SW 1271 (cell line): ENCODE measurements at regions not wholly inside any gene's neighbourhood (a gene's known extent, or its start where the extent isn't known, plus 50 kb on each side); places are given as distances from the start of the nearest gene placed in this dataset.

ENCODE experiments used
- DNase-seq, 2 experiments: peaks; one replicate each; lab custom pipeline; 2025; lab: John Stamatoyannopoulos, UW

GRCh38 chr9:88034964-88035363 is 60.6 kb upstream of the CDK20 start:
- DNase-seq, result no peak

- no peak for DNase-seq
These were observed 59.0 kb upstream of the CDK20 start for GRCh38 chr9:88033359-88033702.

- no peak for DNase-seq
These were observed 54.0 kb upstream of the CDK20 start for GRCh38 chr9:88028338-88028737.

- no peak for DNase-seq
These were observed 51.8 kb upstream of the CDK20 start for GRCh38 chr9:88026118-88026479.

GRCh38 chr9:88025411-88026117 is 51.2 kb upstream of the CDK20 start:
- DNase-seq, result no peak

GRCh38 chr9:88024896-88025295 is 50.6 kb upstream of the CDK20 start:
- no peak for DNase-seq
